ENCODE measurements at regions not wholly inside any gene's neighbourhood (a gene's known extent, or its start where the extent isn't known, plus 50 kb on each side); places are given as distances from the start of the nearest gene placed in this dataset.

- H3K79me2 ChIP-seq (ENCODE audit: insufficient read depth, low read length), result no peaks in the 10 kb centered on the region
- Mint-ChIP-seq H3K4me1 (ENCODE audit: low read depth, unreplicated experiment) (no peaks in the 10 kb centered on the region), H3K4me3 (ENCODE audit: unreplicated experiment) (no peak overlapping the region), H3K27me3 (ENCODE audit: low read depth, unreplicated experiment) (no peaks in the 10 kb centered on the region), H3K27ac (ENCODE audit: unreplicated experiment) (no peak overlapping the region), H3K9me3 (ENCODE audit: unreplicated experiment) (no peaks in the 10 kb centered on the region), H3K36me3 (ENCODE audit: low read depth, unreplicated experiment) (no peaks in the 10 kb centered on the region)
- no peak overlapping the region for H3K4me3 ChIP-seq (ENCODE audit: insufficient read depth, low read depth, low read length)
- no peaks in the 10 kb centered on the region for H3K9me3 ChIP-seq (ENCODE audit: insufficient read depth, low read depth, low read length)
- TF ChIP-seq CTCF (IDR thresholded peaks at IDR 0.05; ENCODE audit: insufficient read depth, low read depth, low read length), result no peak
- no peak for TF ChIP-seq EZH2 (IDR thresholded peaks at IDR 0.05; ENCODE audit: insufficient read depth, low read length)
- H3K36me3 ChIP-seq (ENCODE audit: insufficient read depth, low read length), result no peaks in the 10 kb centered on the region
- no peaks in the 10 kb centered on the region for H4K20me1 ChIP-seq (ENCODE audit: insufficient read depth, low read length)
- FAIRE-seq (no peak), DNase-seq (ENCODE audit: low read depth) (no peak)
- H3K27me3 ChIP-seq (ENCODE audit: insufficient read depth, low read length), result no peaks in the 10 kb centered on the region
- H2AFZ ChIP-seq (ENCODE audit: low read depth, low read length), result no peak overlapping the region
- H3K4me1 ChIP-seq (ENCODE audit: insufficient read depth, low read length), result no peaks in the 10 kb centered on the region
- no peak overlapping the region for H3K4me2 ChIP-seq (ENCODE audit: low read length)
- no peak overlapping the region for H3K27ac ChIP-seq (ENCODE audit: low read depth, low read length)
- no peak overlapping the region for H3K9ac ChIP-seq (ENCODE audit: low read length)
Observed at GRCh38 chrX:142149919-142150318, 55.2 kb downstream of the MAGEC2 start.

- Histone ChIP-seq H3K4me1 (ENCODE audit: insufficient read depth, low read length) (no peaks in the 10 kb centered on the region), H3K27ac (ENCODE audit: low read depth, low read length) (no peak overlapping the region), H2AFZ (ENCODE audit: low read depth, low read length) (no peak overlapping the region), H4K20me1 (ENCODE audit: insufficient read depth, low read length) (no peaks in the 10 kb centered on the region), H3K79me2 (ENCODE audit: insufficient read depth, low read length) (no peaks in the 10 kb centered on the region), H3K4me3 (ENCODE audit: insufficient read depth, low read depth, low read length) (no peak overlapping the region), H3K27me3 (ENCODE audit: insufficient read depth, low read length) (no peaks in the 10 kb centered on the region), H3K4me2 (ENCODE audit: low read length) (no peak overlapping the region), H3K9me3 (ENCODE audit: insufficient read depth, low read depth, low read length) (no peaks in the 10 kb centered on the region), H3K9ac (ENCODE audit: low read length) (no peak overlapping the region), H3K36me3 (ENCODE audit: insufficient read depth, low read length) (no peaks in the 10 kb centered on the region)
- H3K4me3 Mint-ChIP-seq (ENCODE audit: unreplicated experiment), result no peak overlapping the region
- H3K9me3 Mint-ChIP-seq (ENCODE audit: unreplicated experiment), result peaks cover 3% of the 10 kb centered on the region
- no peak for TF ChIP-seq CTCF (IDR thresholded peaks at IDR 0.05; ENCODE audit: insufficient read depth, low read depth, low read length)
- TF ChIP-seq EZH2 (IDR thresholded peaks at IDR 0.05; ENCODE audit: insufficient read depth, low read length), result no peak
- H3K36me3 Mint-ChIP-seq (ENCODE audit: low read depth, unreplicated experiment), result no peaks in the 10 kb centered on the region
- no peaks in the 10 kb centered on the region for H3K27me3 Mint-ChIP-seq (ENCODE audit: low read depth, unreplicated experiment)
- H3K4me1 Mint-ChIP-seq (ENCODE audit: low read depth, unreplicated experiment), result no peaks in the 10 kb centered on the region
- H3K27ac Mint-ChIP-seq (ENCODE audit: unreplicated experiment), result no peak overlapping the region
- DNase-seq (ENCODE audit: low read depth), result no peak
- FAIRE-seq, result no peak
Observed at GRCh38 chrX:142134533-142134932, 70.6 kb downstream of the MAGEC2 start.

- no peak overlapping the region for H3K9ac ChIP-seq (ENCODE audit: low read length)
- no peaks in the 10 kb centered on the region for H4K20me1 ChIP-seq (ENCODE audit: insufficient read depth, low read length)
- DNase-seq (ENCODE audit: low read depth), result no peak
- no peaks in the 10 kb centered on the region for H3K27me3 ChIP-seq (ENCODE audit: insufficient read depth, low read length)
- H3K9me3 Mint-ChIP-seq (ENCODE audit: unreplicated experiment), result no peaks in the 10 kb centered on the region
- H2AFZ ChIP-seq (ENCODE audit: low read depth, low read length), result no peak overlapping the region
- H3K4me3 Mint-ChIP-seq (ENCODE audit: unreplicated experiment), result no peak overlapping the region
- no peak for FAIRE-seq
- H3K79me2 ChIP-seq (ENCODE audit: insufficient read depth, low read length), result no peaks in the 10 kb centered on the region
- H3K9me3 ChIP-seq (ENCODE audit: insufficient read depth, low read depth, low read length), result no peaks in the 10 kb centered on the region
- no peak overlapping the region for H3K27ac Mint-ChIP-seq (ENCODE audit: unreplicated experiment)
- no peaks in the 10 kb centered on the region for H3K36me3 Mint-ChIP-seq (ENCODE audit: low read depth, unreplicated experiment)
- no peaks in the 10 kb centered on the region for H3K36me3 ChIP-seq (ENCODE audit: insufficient read depth, low read length)
- TF ChIP-seq EZH2 (IDR thresholded peaks at IDR 0.05; ENCODE audit: insufficient read depth, low read length) (no peak), CTCF (IDR thresholded peaks at IDR 0.05; ENCODE audit: insufficient read depth, low read depth, low read length) (no peak)
- H3K27me3 Mint-ChIP-seq (ENCODE audit: low read depth, unreplicated experiment), result no peaks in the 10 kb centered on the region
- H3K4me3 ChIP-seq (ENCODE audit: insufficient read depth, low read depth, low read length), result no peak overlapping the region
- H3K4me1 Mint-ChIP-seq (ENCODE audit: low read depth, unreplicated experiment), result peaks cover 8% of the 10 kb centered on the region
- H3K4me1 ChIP-seq (ENCODE audit: insufficient read depth, low read length), result no peaks in the 10 kb centered on the region
- H3K27ac ChIP-seq (ENCODE audit: low read depth, low read length), result no peak overlapping the region
- no peak overlapping the region for H3K4me2 ChIP-seq (ENCODE audit: low read length)
Observed at GRCh38 chrX:142096253-142096652, 108.8 kb downstream of the MAGEC2 start.

All from astrocyte (in vitro differentiated cells and primary cell).